Upper lobe of left lung (tissue), 4 donors: ENCODE measurements at regions not wholly inside any gene's neighbourhood (a gene's known extent, or its start where the extent isn't known, plus 50 kb on each side); places are given as distances from the start of the nearest gene placed in this dataset.

Source experiments
- CTCF ChIP-seq, 6 experiments: fragments of 450-650 bp in 4 of 6; fragments of 200-600 bp in 2 of 6; sonication (generic) in 2 of 6; IDR thresholded peaks; one replicate each; pipeline ENCODE4 v1.5.1; 2016 to 2019; ENCODE audit warnings: antibody characterized with exemption in 6 of 6
- EP300 ChIP-seq, 4 donors: sonication (generic); formaldehyde crosslinking; IDR thresholded peaks; one replicate each; pipeline ENCODE4 v1.5.1; 2017; ENCODE audit warnings: antibody characterized with exemption in 4 of 4, control low read depth in 2 of 4
- POLR2AphosphoS5 ChIP-seq, 2 donors: sonication (generic); formaldehyde crosslinking; IDR thresholded peaks; one replicate each; pipeline ENCODE4 v1.5.1; 2017; ENCODE audit warnings: antibody characterized with exemption in 2 of 2

DNA sequence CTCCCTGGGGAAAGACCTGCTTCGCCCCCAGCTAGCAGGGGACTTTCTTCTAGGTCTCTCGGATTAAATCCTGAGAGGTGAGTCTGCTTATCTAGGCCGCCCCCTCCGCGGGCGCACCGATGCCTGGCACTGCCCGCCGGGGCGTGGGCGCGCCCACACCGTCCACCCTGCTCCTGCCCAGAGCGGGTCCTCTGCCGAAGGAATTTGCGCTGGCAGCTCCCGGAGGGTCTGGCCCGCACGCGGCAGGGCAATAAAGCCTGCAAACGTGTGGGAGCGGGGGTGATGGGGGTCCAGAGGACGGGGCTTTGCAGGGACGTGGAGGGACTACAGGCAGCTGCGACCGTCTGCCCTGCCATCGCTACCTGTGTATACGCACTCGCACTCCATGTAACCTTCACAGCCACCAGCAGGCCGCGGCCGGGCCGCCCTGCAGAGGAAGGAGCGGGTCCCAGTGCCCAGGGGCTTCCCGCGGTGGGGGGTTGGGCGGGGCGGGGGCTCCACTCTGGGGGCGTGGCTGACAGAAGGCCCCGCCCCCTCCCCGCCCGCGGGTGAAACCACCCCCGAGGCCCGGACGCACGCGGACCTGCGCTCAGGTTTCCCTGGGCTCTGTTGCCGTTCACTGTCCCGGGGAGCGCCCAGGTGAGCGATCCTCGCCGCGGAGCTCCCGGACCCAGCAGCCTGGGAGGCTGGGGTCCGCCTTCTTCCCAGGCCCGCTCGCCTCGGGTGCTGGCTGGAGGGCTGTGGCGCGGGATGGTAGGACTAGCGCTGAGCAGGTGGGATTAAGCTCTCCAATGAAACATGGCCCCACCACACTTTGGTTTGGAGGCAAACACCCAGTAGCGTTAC is 174.5 kb upstream of the HS6ST1 start:
- TF ChIP-seq POLR2AphosphoS5 (IDR thresholded peaks at IDR 0.05) = no peak
- no peak for TF ChIP-seq CTCF (IDR thresholded peaks at IDR 0.05)
- no peak for TF ChIP-seq EP300 (IDR thresholded peaks at IDR 0.05)
